Psoas muscle (tissue), 7 donors: ENCODE measurements at regions not wholly inside any gene's neighbourhood (a gene's known extent, or its start where the extent isn't known, plus 50 kb on each side); places are given as distances from the start of the nearest gene placed in this dataset.

ENCODE experiments used
- ATAC-seq, 4 donors: fragments of 200-7000 bp; cut with Tn5 transposase; one replicate each; pipeline ENCODE4 v1.9.1; 2020; ENCODE audit warnings: moderate library complexity in 3 of 4, mild to moderate bottlenecking in 2 of 4
- DNase-seq, 2 donors: peaks; one replicate each; pipeline ENCODE4 v3.0.0-alpha.2; 2020
- H3K27ac ChIP-seq: fragments of 200-600 bp; one replicate; pipeline ENCODE4 v1.8.0; 2022
- H3K27me3 ChIP-seq, 3 donors: fragments of 200-600 bp in 1 of 3; one replicate each; pipeline versions ENCODE4 v1.6.1 to v1.8.0; 2013 to 2022; ENCODE audit warnings: low read length in 2 of 3, mild to moderate bottlenecking in 2 of 3, moderate library complexity in 1 of 3; ENCODE audit not compliant: insufficient read depth in 3 of 3
- H3K36me3 ChIP-seq, 2 donors: fragments of 200-600 bp in 1 of 2; one replicate each; pipeline versions ENCODE4 v1.6.1 to v1.8.0; 2013 to 2022; ENCODE audit warnings: low read depth in 1 of 2, mild to moderate bottlenecking in 1 of 2, moderate library complexity in 1 of 2; ENCODE audit not compliant: insufficient read depth in 1 of 2
- H3K4me1 ChIP-seq: fragments of 200-600 bp; one replicate; pipeline ENCODE4 v1.8.0; 2022
- H3K4me3 ChIP-seq: fragments of 200-600 bp; one replicate; pipeline ENCODE4 v1.8.0; 2022; ENCODE audit warnings: mild to moderate bottlenecking
- H3K9me3 ChIP-seq: fragments of 200-600 bp; one replicate; pipeline ENCODE4 v1.8.0; 2022
- WGBS, 3 donors: extraction: QIAGEN DNeasy Blood & Tissue Kit; methylation state at CpG; one replicate each; pipeline versions ENCODE4 v1.1.6 to v1.1.7; 2013; 5-methylcytosine and 5-hydroxymethylcytosine counted together
- intact Hi-C, 2 donors: fragments of 100-400 bp; cut with DNase I; formaldehyde crosslinking; loops; one replicate each; pipeline versions ENCODE4 v1.11.0 to v1.14.2; 2022
- TF ChIP-seq, protein P1 (sequence below): fragments of 200-600 bp; IDR thresholded peaks from one replicate; pipeline ENCODE4 v1.8.0; 2022; ENCODE audit warnings: antibody characterized with exemption
- donor health status: healthy with polysubstance abuse.
- donor health status: DM: no; HTN: no; CAD: no; lungs with moderate emphysema.
- donor health status: Bipolar disorder and iron deficiency.
- donor health status: healthy.
- donor health status: DM: yes; HTN: yes; CAD: no.
- donor health status: DM: no; HTN: no; CAD: no.
- donor health status: DM: yes; HTN: yes; CAD: no.

DNA sequence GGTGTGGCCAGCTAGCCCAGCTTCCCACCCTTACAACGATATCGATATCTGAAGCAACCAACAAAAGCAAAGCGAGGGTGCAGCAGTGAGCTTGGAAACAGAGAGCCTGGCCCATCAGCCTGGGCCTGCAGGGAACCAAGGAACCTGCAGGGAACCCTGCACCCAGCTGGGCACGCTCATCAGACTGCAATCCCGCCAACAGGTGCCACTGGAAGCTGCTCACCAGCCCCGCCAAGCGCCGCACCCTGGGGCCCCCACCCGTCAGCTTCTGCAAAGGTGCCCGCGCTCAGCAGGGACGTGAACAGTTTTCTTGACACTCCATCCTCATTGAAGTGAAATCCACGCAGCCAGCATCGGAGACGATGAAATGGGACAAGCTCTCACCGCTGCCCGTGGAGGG is 250.7 kb downstream of the RBFOX3 start:
- WGBS, 3 donors: 67 to 80% (median 76%) methylated on average over 17 of the region's 17 CpGs
- ATAC-seq: no peak
- Histone ChIP-seq H3K4me1 (no peaks in the 10 kb centered on the region), H3K4me3 (no peak overlapping the region), H3K27ac (no peak overlapping the region), H3K9me3 (no peaks in the 10 kb centered on the region), H3K36me3 (no peaks in the 10 kb centered on the region), H3K27me3 (peaks cover 0 to 83% (median 8%) of the 10 kb centered on the region in 3 donors)
- TF ChIP-seq, protein P1, sequence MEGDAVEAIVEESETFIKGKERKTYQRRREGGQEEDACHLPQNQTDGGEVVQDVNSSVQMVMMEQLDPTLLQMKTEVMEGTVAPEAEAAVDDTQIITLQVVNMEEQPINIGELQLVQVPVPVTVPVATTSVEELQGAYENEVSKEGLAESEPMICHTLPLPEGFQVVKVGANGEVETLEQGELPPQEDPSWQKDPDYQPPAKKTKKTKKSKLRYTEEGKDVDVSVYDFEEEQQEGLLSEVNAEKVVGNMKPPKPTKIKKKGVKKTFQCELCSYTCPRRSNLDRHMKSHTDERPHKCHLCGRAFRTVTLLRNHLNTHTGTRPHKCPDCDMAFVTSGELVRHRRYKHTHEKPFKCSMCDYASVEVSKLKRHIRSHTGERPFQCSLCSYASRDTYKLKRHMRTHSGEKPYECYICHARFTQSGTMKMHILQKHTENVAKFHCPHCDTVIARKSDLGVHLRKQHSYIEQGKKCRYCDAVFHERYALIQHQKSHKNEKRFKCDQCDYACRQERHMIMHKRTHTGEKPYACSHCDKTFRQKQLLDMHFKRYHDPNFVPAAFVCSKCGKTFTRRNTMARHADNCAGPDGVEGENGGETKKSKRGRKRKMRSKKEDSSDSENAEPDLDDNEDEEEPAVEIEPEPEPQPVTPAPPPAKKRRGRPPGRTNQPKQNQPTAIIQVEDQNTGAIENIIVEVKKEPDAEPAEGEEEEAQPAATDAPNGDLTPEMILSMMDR: no peak
- intact Hi-C loops: no loop called here
- DNase-seq: peak in 1 of 2 donors; percentile 26

DNA sequence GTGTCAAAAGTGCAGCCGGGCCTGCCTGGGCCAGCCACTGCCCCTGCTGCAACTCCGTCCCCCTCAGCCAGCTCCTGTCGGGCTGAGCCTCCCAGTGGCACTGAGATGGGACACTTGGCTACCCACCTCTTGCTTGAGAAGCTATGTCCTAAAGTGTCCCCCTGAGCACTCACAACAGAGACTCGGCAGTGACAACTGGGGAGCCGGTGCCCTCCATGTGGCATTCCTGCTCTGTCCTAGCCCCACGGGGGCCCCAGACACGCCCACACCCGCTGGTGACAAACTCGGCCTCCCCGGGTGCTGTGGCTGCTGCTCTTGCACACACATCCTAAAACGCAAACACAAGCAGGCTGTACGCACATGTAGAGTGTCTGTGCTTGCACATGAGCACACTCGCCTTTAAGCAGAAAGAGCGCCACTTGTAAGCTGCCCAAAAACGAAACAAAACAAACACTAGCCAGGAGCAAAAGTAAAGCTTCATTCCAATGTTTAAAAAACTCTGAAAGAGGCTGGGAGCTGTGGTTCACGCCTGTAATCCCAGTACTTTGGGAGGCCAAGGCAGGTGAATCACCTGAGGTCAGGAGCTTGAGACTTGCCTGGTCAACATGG is 253.9 kb downstream of the RBFOX3 start:
- H3K9me3 ChIP-seq: no peaks in the 10 kb centered on the region
- intact Hi-C loops: no loop called here
- no peaks in the 10 kb centered on the region for H3K4me1 ChIP-seq
- H3K4me3 ChIP-seq: no peak overlapping the region
- H3K36me3 ChIP-seq: no peaks in the 10 kb centered on the region
- DNase-seq (peak in 1 of 2 donors; percentile 12), ATAC-seq (no peak)
- TF ChIP-seq, protein P1: no peak
- peaks cover 0 to 86% (median 15%) of the 10 kb centered on the region in 3 donors for H3K27me3 ChIP-seq
- 72 to 75% (median 75%) methylated on average over 16 of the region's 16 CpGs for WGBS, 3 donors
- no peak overlapping the region for H3K27ac ChIP-seq

DNA sequence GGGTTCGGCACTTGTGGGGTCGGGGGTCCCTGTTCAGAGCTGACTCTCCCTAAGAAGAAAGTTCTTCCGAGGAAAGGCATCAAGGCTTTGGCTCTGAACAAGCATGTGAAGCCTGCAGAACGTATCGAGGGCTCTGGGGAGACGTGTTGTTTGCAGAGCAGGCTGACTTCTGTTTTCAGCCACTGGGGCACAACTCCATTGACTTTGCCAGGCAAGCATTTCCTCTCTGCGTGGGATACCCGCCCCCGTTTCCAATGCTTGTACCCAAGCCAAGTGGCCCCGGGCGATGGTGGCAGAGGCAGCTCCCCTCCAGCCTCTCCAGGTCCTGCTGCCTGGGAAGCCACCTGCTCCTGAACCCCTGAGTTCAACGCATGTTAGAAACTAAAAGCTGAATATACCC is 255.7 kb downstream of the RBFOX3 start:
- no peak for ATAC-seq
- Histone ChIP-seq H3K4me3 (no peak overlapping the region), H3K27ac (no peak overlapping the region), H3K36me3 (no peaks in the 10 kb centered on the region), H3K4me1 (no peaks in the 10 kb centered on the region), H3K27me3 (peaks cover 0 to 88% (median 15%) of the 10 kb centered on the region in 3 donors), H3K9me3 (no peaks in the 10 kb centered on the region)
- peak in 1 of 2 donors; percentile 25 for DNase-seq
- WGBS, 3 donors: 12 to 29% (median 18%) methylated on average over 12 of the region's 12 CpGs
- TF ChIP-seq, protein P1: no peak
- intact Hi-C loops: no loop called here

DNA sequence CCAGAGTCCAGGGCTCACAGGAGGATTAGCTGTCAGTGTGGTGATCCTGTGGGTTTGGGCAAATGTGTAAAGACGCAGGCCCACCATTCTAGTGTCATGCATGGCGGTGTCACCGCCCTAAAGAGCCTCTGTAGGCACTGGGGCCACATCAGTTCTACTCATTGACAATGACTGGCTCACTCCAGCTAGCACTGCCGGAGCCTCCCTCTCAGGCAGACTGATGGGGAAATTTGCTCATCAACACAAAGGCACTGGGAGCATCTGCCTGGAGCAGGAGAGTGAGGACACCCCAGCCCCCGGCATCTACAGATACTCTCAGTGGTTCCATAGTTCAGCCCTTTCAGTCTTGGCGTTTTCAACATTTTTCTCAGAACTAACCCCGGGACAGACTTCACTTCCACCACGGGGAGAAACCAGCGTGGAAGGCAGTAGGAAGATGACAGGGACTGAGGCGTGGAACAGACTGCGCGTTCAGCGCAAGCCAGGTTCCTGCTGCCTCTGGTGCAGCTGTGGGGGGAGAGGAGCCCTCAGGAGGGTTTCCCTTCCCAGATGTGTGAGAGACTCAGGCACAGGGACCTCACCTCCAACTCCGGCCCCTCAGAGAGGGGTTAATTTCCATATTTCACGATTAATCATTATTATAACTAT is 256.6 kb downstream of the RBFOX3 start:
- intact Hi-C loops: no loop called here
- no peak overlapping the region for H3K27ac ChIP-seq
- DNase-seq (peak in 1 of 2 donors; percentile 23), ATAC-seq (no peak)
- no peaks in the 10 kb centered on the region for H3K9me3 ChIP-seq
- no peak overlapping the region for H3K4me3 ChIP-seq
- WGBS, 3 donors: 65 to 71% (median 70%) methylated on average over 15 of the region's 15 CpGs
- H3K36me3 ChIP-seq: no peaks in the 10 kb centered on the region
- peaks cover 0 to 89% (median 15%) of the 10 kb centered on the region in 3 donors for H3K27me3 ChIP-seq
- no peaks in the 10 kb centered on the region for H3K4me1 ChIP-seq
- TF ChIP-seq, protein P1: no peak
